H1 (cell line): ENCODE measurements at regions not wholly inside any gene's neighbourhood (a gene's known extent, or its start where the extent isn't known, plus 50 kb on each side); places are given as distances from the start of the nearest gene placed in this dataset.

Experiments
- BCL11A ChIP-seq, 2 experiments: IDR thresholded peaks; one replicate each; pipeline ENCODE4 v1.6.1; 2011; ENCODE audit warnings: low read depth in 2 of 2, low read length in 2 of 2, mild to moderate bottlenecking in 2 of 2
- CEBPB ChIP-seq: IDR thresholded peaks from 2 replicates; pipeline ENCODE4 v1.6.1; 2012; ENCODE audit warnings: low read depth, low read length
- CTCF ChIP-seq, 3 experiments: IDR thresholded peaks; 1 replicate in 2 of 3; 2 replicates in 1 of 3; pipeline versions ENCODE4 v1.5.1 to v1.6.1; 2011; ENCODE audit warnings: low read length in 3 of 3, mild to moderate bottlenecking in 3 of 3, inconsistent platforms in 2 of 3, low read depth in 1 of 3, moderate library complexity in 1 of 3; ENCODE audit not compliant: insufficient read depth in 1 of 3; ENCODE audit errors: control extremely low read depth in 1 of 3
- EP300 ChIP-seq, 2 experiments: IDR thresholded peaks; 1 replicate in 1 of 2; 2 replicates in 1 of 2; pipeline ENCODE4 v1.6.1; 2011 to 2012; ENCODE audit warnings: low read depth in 2 of 2, low read length in 2 of 2, mild to moderate bottlenecking in 2 of 2, borderline replicate concordance in 1 of 2, inconsistent platforms in 1 of 2, moderate library complexity in 1 of 2
- MAFK ChIP-seq: IDR thresholded peaks from 2 replicates; pipeline ENCODE4 v1.6.1; 2012; ENCODE audit warnings: low read depth, mild to moderate bottlenecking, improper control_type of control experiment, low read length
- POLR2A ChIP-seq, 2 experiments: IDR thresholded peaks; 1 replicate in 1 of 2; 2 replicates in 1 of 2; pipeline ENCODE4 v1.6.1; 2011; ENCODE audit warnings: low read depth in 2 of 2, low read length in 2 of 2, mild to moderate bottlenecking in 2 of 2; ENCODE audit errors: control extremely low read depth in 1 of 2
- POLR2AphosphoS5 ChIP-seq: IDR thresholded peaks from 2 replicates; pipeline ENCODE4 v1.6.1; 2011; ENCODE audit warnings: low read depth, low read length
- RAD21 ChIP-seq, 2 experiments: IDR thresholded peaks in 1 of 2; conservative IDR thresholded peaks in 1 of 2; 2 replicates each; pipeline ENCODE4 v1.6.1; 2011; ENCODE audit warnings: low read depth in 2 of 2, low read length in 2 of 2, improper control_type of control experiment in 1 of 2, inconsistent platforms in 1 of 2, mild to moderate bottlenecking in 1 of 2, moderate library complexity in 1 of 2
- RBBP5 ChIP-seq: IDR thresholded peaks from 2 replicates; pipeline ENCODE4 v1.7.1; 2012; ENCODE audit warnings: low read depth, mild to moderate bottlenecking, inconsistent platforms, low read length, moderate library complexity, borderline replicate concordance
- RNF2 ChIP-seq: fragments of 200-900, 300-1000 bp; sonication (generic); IDR thresholded peaks from 2 replicates; pipeline ENCODE4 v1.7.1; 2016; ENCODE audit warnings: borderline replicate concordance, low read depth, mild to moderate bottlenecking, antibody characterized with exemption, low read length; ENCODE audit not compliant: poor library complexity, severe bottlenecking; ENCODE audit errors: missing control alignments
- SRF ChIP-seq: IDR thresholded peaks from 2 replicates; pipeline ENCODE4 v1.6.1; 2011; ENCODE audit warnings: mild to moderate bottlenecking, low read depth, low read length, moderate library complexity
- TAF1 ChIP-seq: IDR thresholded peaks from 2 replicates; pipeline ENCODE4 v1.6.1; 2011; ENCODE audit warnings: mild to moderate bottlenecking, low read depth, low read length

- TF ChIP-seq CTCF (IDR thresholded peaks at IDR 0.05; ENCODE audit: control extremely low read depth in 1 of 3, insufficient read depth in 1 of 3, low read depth in 1 of 3, low read length in 3 of 3) (no peak), TAF1 (no peak), RBBP5 (no peak), MAFK (no peak), RNF2 (no peak), CEBPB (no peak), RAD21 (IDR thresholded peaks at IDR 0.05 in 1 of 2, conservative IDR thresholded peaks at IDR 0.05 in 1 of 2; ENCODE audit: low read depth in 2 of 2, low read length in 2 of 2) (no peak), SRF (no peak), POLR2A (IDR thresholded peaks at IDR 0.05; ENCODE audit: control extremely low read depth in 1 of 2, low read depth in 2 of 2, low read length in 2 of 2) (no peak), POLR2AphosphoS5 (no peak), BCL11A (IDR thresholded peaks at IDR 0.05; ENCODE audit: low read depth in 2 of 2, low read length in 2 of 2) (no peak), EP300 (IDR thresholded peaks at IDR 0.05; ENCODE audit: borderline replicate concordance in 1 of 2, low read depth in 2 of 2, low read length in 2 of 2) (no peak)
These were observed 932.9 kb downstream of the ADGRL2 start for GRCh38 chr1:82733645-82734044.
